Thoracic aorta (tissue), 2 donors: ENCODE measurements at regions not wholly inside any gene's neighbourhood (a gene's known extent, or its start where the extent isn't known, plus 50 kb on each side); places are given as distances from the start of the nearest gene placed in this dataset.

Experiments
- ATAC-seq: fragments of 150-250 bp; one replicate; pipeline ENCODE4 v1.8.0; 2017; ENCODE audit warnings: low read depth; ENCODE audit not compliant: insufficient number of reproducible peaks, low FRiP score
- DNase-seq: peaks from one replicate; pipeline ENCODE4 v3.0.0-alpha.2; 2020; ENCODE audit warnings: low spot score
- H3K27ac ChIP-seq, 2 donors: fragments of 200-600 bp; sonication (generic); 1 replicate in 1 of 2; 2 replicates in 1 of 2; pipeline ENCODE4 v1.5.1; 2016; ENCODE audit warnings: mild to moderate bottlenecking in 2 of 2, moderate library complexity in 2 of 2
- H3K27me3 ChIP-seq: fragments of 200-600 bp; sonication (generic); replicated peaks from 2 replicates; pipeline ENCODE4 v1.6.0; 2016; ENCODE audit warnings: mild to moderate bottlenecking; ENCODE audit not compliant: insufficient read depth
- H3K36me3 ChIP-seq: fragments of 200-600 bp; sonication (generic); one replicate; pipeline ENCODE4 v1.5.1; 2016
- H3K4me1 ChIP-seq, 2 donors: fragments of 200-600 bp; sonication (generic); 1 replicate in 1 of 2; 2 replicates in 1 of 2; pipeline versions ENCODE4 v1.5.1 to v1.6.0; 2016; ENCODE audit warnings: low read depth in 2 of 2, mild to moderate bottlenecking in 1 of 2; ENCODE audit not compliant: control insufficient read depth in 1 of 2
- H3K4me3 ChIP-seq: fragments of 200-600 bp; sonication (generic); 2 replicates; pipeline ENCODE4 v1.5.1; 2016; ENCODE audit warnings: mild to moderate bottlenecking
- H3K9me3 ChIP-seq: fragments of 200-600 bp; sonication (generic); 2 replicates; pipeline ENCODE4 v1.5.1; 2016
- CTCF ChIP-seq: fragments of 200-600 bp; sonication (generic); IDR thresholded peaks from one replicate; pipeline ENCODE4 v1.5.1; 2019; ENCODE audit warnings: antibody characterized with exemption

GRCh38 chr1:101683136-101683535 is 313.6 kb downstream of the OLFM3 start:
- H3K4me1 ChIP-seq, result no peaks in the 10 kb centered on the region
- H3K27me3 ChIP-seq, result no peaks in the 10 kb centered on the region
- DNase-seq (no peak), ATAC-seq (no peak)
- TF ChIP-seq CTCF, result no peak
- H3K4me3 ChIP-seq, result no peak overlapping the region
- no peaks in the 10 kb centered on the region for H3K36me3 ChIP-seq
- H3K9me3 ChIP-seq, result no peaks in the 10 kb centered on the region
- H3K27ac ChIP-seq, result no peak overlapping the region

GRCh38 chr1:101683561-101683960 is 313.2 kb downstream of the OLFM3 start:
- TF ChIP-seq CTCF, result no peak
- Histone ChIP-seq H3K27ac (no peak overlapping the region), H3K9me3 (no peaks in the 10 kb centered on the region), H3K4me3 (no peak overlapping the region), H3K36me3 (no peaks in the 10 kb centered on the region), H3K4me1 (no peaks in the 10 kb centered on the region), H3K27me3 (no peaks in the 10 kb centered on the region)
- DNase-seq, result no peak
- ATAC-seq, result no peak

- Histone ChIP-seq H3K27me3 (no peaks in the 10 kb centered on the region), H3K9me3 (no peaks in the 10 kb centered on the region), H3K27ac (no peak overlapping the region), H3K36me3 (no peaks in the 10 kb centered on the region), H3K4me3 (no peak overlapping the region), H3K4me1 (no peaks in the 10 kb centered on the region)
- TF ChIP-seq CTCF, result no peak
- DNase-seq, result no peak
- ATAC-seq, result no peak
Measured at GRCh38 chr1:101697072-101697471, 299.7 kb downstream of the OLFM3 start.

GRCh38 chr1:101698681-101699080 is 298.0 kb downstream of the OLFM3 start:
- no peaks in the 10 kb centered on the region for H3K9me3 ChIP-seq
- H3K36me3 ChIP-seq, result no peaks in the 10 kb centered on the region
- no peaks in the 10 kb centered on the region for H3K27me3 ChIP-seq
- no peak for TF ChIP-seq CTCF
- no peak overlapping the region for H3K27ac ChIP-seq
- H3K4me3 ChIP-seq, result no peak overlapping the region
- ATAC-seq (no peak), DNase-seq (no peak)
- no peaks in the 10 kb centered on the region for H3K4me1 ChIP-seq

GRCh38 chr1:101704895-101705294 is 291.8 kb downstream of the OLFM3 start:
- Histone ChIP-seq H3K4me1 (no peaks in the 10 kb centered on the region), H3K27me3 (no peaks in the 10 kb centered on the region), H3K27ac (no peak overlapping the region), H3K36me3 (no peaks in the 10 kb centered on the region), H3K9me3 (no peaks in the 10 kb centered on the region), H3K4me3 (no peak overlapping the region)
- ATAC-seq (no peak), DNase-seq (no peak)
- TF ChIP-seq CTCF, result no peak
